Gastroesophageal sphincter (tissue), 4 donors: ENCODE measurements at regions not wholly inside any gene's neighbourhood (a gene's known extent, or its start where the extent isn't known, plus 50 kb on each side); places are given as distances from the start of the nearest gene placed in this dataset.
"Not testable (repeated sequence)": the region's sequence is repeated elsewhere in the genome, so short reads cannot be mapped to it uniquely, and the experiment has no call there.

Experiments
- ATAC-seq: fragments of 150-250 bp; one replicate; pipeline ENCODE4 v1.9.1; 2016; ENCODE audit warnings: mild to moderate bottlenecking, moderate library complexity
- H3K27ac ChIP-seq, 4 donors: fragments of 200-600 bp; sonication (generic) in 3 of 4; 1 replicate in 3 of 4; 2 replicates in 1 of 4; pipeline ENCODE4 v1.5.1; 2016 to 2019
- H3K27me3 ChIP-seq: fragments of 200-600 bp; sonication (generic); one replicate; pipeline ENCODE4 v1.5.1; 2019
- H3K36me3 ChIP-seq, 2 donors: fragments of 200-600 bp; sonication (generic); one replicate each; pipeline ENCODE4 v1.5.1; 2019; ENCODE audit warnings: control low read depth in 1 of 2
- H3K4me1 ChIP-seq, 3 donors: fragments of 200-600 bp; sonication (generic); 1 replicate in 2 of 3; 2 replicates in 1 of 3; pipeline ENCODE4 v1.5.1; 2016 to 2019; ENCODE audit warnings: control low read depth in 2 of 3
- H3K4me3 ChIP-seq, 2 donors: fragments of 200-600 bp; sonication (generic); one replicate each; pipeline ENCODE4 v1.5.1; 2019; ENCODE audit warnings: mild to moderate bottlenecking in 1 of 2, moderate library complexity in 1 of 2
- H3K9me3 ChIP-seq, 3 donors: fragments of 200-600 bp; sonication (generic); one replicate each; pipeline ENCODE4 v1.5.1; 2017 to 2019; ENCODE audit warnings: control low read depth in 2 of 3
- EP300 ChIP-seq: sonication (generic); formaldehyde crosslinking; IDR thresholded peaks from one replicate; pipeline ENCODE4 v1.6.1; 2017; ENCODE audit warnings: antibody characterized with exemption, mild to moderate bottlenecking
- POLR2A ChIP-seq, 2 donors: fragments of 450-650 bp; IDR thresholded peaks; one replicate each; pipeline ENCODE4 v1.6.1; 2017; ENCODE audit warnings: antibody characterized with exemption in 2 of 2, mild to moderate bottlenecking in 2 of 2, moderate library complexity in 1 of 2
- POLR2AphosphoS5 ChIP-seq: sonication (generic); formaldehyde crosslinking; IDR thresholded peaks from one replicate; pipeline ENCODE4 v1.6.1; 2017; ENCODE audit warnings: antibody characterized with exemption
- WGBS, 2 donors: methylation state at CpG; one replicate each; pipeline ENCODE4 v1.1.5; 2018; ENCODE audit warnings: low coverage in 1 of 2; 5-methylcytosine and 5-hydroxymethylcytosine counted together
- TF ChIP-seq, protein P1 (sequence below), 4 experiments: fragments of 200-600 bp in 2 of 4; fragments of 450-650 bp in 2 of 4; sonication (generic) in 1 of 4; IDR thresholded peaks; one replicate each; pipeline ENCODE4 v1.5.1; 2017 to 2019; ENCODE audit warnings: antibody characterized with exemption in 4 of 4, mild to moderate bottlenecking in 2 of 4, moderate library complexity in 2 of 4

DNA sequence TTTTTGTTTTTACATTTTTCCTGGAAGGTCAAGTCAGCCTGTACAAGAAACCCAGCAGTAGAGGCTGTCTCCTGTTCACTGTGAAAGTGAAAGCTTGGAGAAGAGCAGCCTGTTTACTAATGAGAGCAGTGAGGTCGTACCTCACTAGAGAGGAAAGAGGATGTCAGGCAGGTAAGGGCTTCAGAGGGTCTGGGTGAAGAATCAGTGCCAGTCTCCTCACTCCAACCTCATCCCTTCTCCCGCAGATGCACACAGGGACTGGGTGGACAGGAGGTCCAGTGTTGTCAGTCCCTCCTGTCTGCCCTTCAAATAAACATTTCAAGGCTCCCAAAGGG is 462.5 kb downstream of the KLF5 start:
- H3K9me3 ChIP-seq: no peaks in the 10 kb centered on the region
- H3K36me3 ChIP-seq: no peaks in the 10 kb centered on the region
- no peak overlapping the region for H3K27ac ChIP-seq
- H3K4me1 ChIP-seq: no peaks in the 10 kb centered on the region
- TF ChIP-seq POLR2A (IDR thresholded peaks at IDR 0.05) (no peak), POLR2AphosphoS5 (no peak), EP300 (no peak)
- no peak for ATAC-seq
- 20% methylated on average over 1 of the region's 2 CpGs; no CpG with 5 or more reads in 1 of the 2 donors for WGBS, 2 donors
- no peak overlapping the region for H3K4me3 ChIP-seq
- H3K27me3 ChIP-seq: no peaks in the 10 kb centered on the region

DNA sequence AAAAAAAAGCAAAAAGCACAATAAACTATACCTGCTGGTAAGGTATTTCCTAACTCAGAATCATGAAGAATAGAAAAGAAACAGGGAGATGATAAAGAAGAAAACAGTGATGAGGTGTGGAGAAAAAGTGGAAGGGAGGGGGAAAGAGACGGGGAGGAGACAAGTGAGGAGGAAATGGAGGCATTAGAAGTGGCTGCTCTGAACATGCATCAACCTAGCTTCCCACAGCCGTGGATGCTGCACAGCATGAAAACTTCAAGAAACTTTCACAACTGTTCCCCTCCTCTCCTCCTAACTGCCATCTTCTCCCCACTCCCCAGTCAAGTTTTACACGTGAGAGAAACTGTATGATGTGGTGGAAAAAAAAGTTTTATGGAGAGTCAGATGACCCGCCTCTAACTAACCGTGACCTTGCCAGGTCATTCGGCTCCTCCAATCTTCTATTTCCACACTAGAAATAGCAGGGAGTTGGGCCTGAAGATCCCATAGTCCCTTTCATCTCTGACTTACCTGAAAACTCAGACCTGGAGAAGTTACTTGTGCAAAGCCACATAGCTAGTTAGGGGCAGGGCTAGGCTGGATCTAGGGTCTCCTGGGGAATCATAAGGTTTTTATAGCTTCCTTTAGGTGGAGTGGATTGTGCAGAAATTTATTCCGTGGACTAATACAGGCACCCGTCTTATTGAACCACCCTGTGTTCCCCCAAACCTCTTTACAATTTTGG is 461.9 kb downstream of the KLF5 start:
- Histone ChIP-seq H3K4me3 (no peak overlapping the region), H3K27ac (no peak overlapping the region), H3K36me3 (no peaks in the 10 kb centered on the region), H3K27me3 (no peaks in the 10 kb centered on the region), H3K4me1 (no peaks in the 10 kb centered on the region), H3K9me3 (no peaks in the 10 kb centered on the region)
- no peak for ATAC-seq
- TF ChIP-seq EP300 (no peak), POLR2AphosphoS5 (no peak), POLR2A (IDR thresholded peaks at IDR 0.05) (no peak)
- TF ChIP-seq, protein P1, sequence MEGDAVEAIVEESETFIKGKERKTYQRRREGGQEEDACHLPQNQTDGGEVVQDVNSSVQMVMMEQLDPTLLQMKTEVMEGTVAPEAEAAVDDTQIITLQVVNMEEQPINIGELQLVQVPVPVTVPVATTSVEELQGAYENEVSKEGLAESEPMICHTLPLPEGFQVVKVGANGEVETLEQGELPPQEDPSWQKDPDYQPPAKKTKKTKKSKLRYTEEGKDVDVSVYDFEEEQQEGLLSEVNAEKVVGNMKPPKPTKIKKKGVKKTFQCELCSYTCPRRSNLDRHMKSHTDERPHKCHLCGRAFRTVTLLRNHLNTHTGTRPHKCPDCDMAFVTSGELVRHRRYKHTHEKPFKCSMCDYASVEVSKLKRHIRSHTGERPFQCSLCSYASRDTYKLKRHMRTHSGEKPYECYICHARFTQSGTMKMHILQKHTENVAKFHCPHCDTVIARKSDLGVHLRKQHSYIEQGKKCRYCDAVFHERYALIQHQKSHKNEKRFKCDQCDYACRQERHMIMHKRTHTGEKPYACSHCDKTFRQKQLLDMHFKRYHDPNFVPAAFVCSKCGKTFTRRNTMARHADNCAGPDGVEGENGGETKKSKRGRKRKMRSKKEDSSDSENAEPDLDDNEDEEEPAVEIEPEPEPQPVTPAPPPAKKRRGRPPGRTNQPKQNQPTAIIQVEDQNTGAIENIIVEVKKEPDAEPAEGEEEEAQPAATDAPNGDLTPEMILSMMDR (IDR thresholded peaks at IDR 0.05): no peak
- 81 to 82% methylated on average over 4 to 6 of the region's 8 CpGs for WGBS, 2 donors

DNA sequence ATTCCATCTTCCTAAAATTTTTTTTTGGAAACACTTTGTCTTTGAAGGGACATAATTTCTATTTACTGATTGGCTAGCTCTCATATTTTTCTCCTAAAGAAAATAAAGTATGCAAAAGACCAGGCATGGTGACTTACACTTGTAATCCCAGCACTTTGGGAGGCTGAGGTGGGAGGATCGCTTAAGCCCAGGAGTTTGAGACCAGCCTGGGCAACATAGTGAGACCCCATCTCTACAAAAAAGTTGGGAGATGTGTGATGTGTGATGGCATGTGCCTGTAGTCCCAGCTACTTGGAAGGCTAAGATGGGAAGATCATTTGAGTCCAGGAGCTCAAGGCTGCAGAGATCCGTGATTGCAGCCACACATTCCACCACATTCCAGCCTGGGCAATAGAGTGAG is 461.3 kb downstream of the KLF5 start:
- 87% methylated on average over 2 of the region's 2 CpGs; no CpG with 5 or more reads in 1 of the 2 donors for WGBS, 2 donors
- not testable (repeated sequence) for H3K27ac ChIP-seq, H3K36me3 ChIP-seq, H3K9me3 ChIP-seq, ATAC-seq, H3K27me3 ChIP-seq, H3K4me3 ChIP-seq, H3K4me1 ChIP-seq

DNA sequence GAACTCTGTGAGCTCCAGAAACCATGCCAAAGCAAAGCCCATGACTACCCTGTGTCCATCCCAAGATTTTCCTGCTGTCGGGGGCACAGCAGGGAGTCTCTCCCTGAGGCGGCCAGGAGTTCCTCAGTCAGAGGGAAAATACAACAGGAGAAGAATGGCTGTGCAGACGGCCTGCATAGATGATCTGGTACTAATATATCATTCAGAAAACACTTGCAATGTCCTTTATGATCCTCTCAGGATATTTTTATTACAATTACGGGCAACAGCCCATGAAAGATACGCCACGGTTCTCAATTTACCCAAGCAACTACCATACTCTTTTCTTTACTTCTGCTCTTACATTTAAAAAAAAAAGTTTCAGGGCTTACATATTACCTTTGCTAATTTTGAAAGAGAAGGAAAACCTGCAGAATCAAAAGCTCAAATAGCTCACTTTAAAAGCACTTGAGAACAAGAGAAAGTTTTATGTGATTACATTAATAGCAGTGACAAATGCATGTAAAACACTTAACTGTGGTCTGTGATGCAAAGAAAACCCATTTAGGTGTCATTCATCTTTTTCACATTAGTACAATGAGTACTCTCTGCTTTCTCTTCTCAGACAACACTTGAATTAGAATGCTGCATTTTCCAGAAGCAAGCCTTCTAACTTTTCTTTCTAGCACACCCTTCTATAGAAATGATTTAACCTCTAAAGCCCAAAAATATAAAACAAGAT is 460.8 kb downstream of the KLF5 start:
- Histone ChIP-seq H3K36me3 (no peaks in the 10 kb centered on the region), H3K4me1 (no peaks in the 10 kb centered on the region), H3K9me3 (no peaks in the 10 kb centered on the region), H3K4me3 (no peak overlapping the region), H3K27me3 (no peaks in the 10 kb centered on the region), H3K27ac (no peak overlapping the region)
- 71 to 74% methylated on average over 6 of the region's 6 CpGs for WGBS, 2 donors
- no peak for ATAC-seq
- TF ChIP-seq POLR2AphosphoS5: no peak
- TF ChIP-seq EP300: no peak
- no peak for TF ChIP-seq POLR2A (IDR thresholded peaks at IDR 0.05)
- TF ChIP-seq, protein P1 (IDR thresholded peaks at IDR 0.05): no peak

DNA sequence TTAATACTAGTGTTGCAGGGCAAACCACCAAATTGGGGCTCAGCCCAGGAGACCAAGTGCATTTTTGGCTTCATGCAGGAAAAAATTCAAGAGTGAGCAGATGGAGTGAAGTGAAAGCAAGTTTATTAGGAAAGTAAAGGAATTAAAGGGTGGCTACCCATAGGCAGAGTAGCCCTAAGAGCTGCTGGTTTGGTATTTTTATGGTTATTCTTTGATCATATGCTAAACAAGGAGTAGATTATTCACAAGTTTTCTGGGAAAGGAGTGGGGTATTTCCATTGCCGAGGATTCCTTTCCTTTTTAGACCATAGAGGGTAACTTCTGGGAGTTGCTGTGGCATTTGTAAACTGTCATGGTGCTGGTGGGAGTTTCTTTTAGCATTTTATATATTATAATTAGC is 459.0 kb downstream of the KLF5 start:
- H3K9me3 ChIP-seq: no peaks in the 10 kb centered on the region
- WGBS, 2 donors: 84% methylated on average over 1 of the region's 1 CpG; no CpG with 5 or more reads in 1 of the 2 donors
- no peaks in the 10 kb centered on the region for H3K4me1 ChIP-seq
- no peak overlapping the region for H3K27ac ChIP-seq
- no peak overlapping the region for H3K4me3 ChIP-seq
- no peaks in the 10 kb centered on the region for H3K36me3 ChIP-seq
- no peaks in the 10 kb centered on the region for H3K27me3 ChIP-seq
- TF ChIP-seq POLR2AphosphoS5 (no peak), POLR2A (IDR thresholded peaks at IDR 0.05) (no peak), EP300 (no peak)
- TF ChIP-seq, protein P1 (IDR thresholded peaks at IDR 0.05): no peak
- no peak for ATAC-seq

DNA sequence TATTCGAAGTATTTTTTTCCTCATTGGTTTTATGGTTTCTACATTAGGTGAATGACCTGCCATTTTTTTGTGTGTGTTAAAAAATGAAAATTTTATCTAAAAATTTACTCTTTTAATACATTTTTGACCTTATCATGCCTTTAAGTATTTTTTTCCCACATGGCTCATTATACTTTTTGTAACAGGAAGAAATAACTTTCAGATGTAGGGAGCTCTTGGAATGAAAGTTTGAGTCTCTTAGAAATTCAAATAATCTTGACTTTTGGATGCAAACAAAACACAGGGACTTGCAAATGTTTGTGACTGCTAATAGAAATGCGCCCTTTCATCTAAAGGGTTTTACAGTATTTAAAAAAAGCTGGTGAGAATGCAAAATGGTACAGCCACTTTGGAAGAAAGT is 457.9 kb downstream of the KLF5 start:
- no peak for TF ChIP-seq POLR2AphosphoS5
- no peak for TF ChIP-seq POLR2A (IDR thresholded peaks at IDR 0.05)
- TF ChIP-seq, protein P1 (IDR thresholded peaks at IDR 0.05): no peak
- no peak for TF ChIP-seq EP300
- H3K4me1 ChIP-seq: no peaks in the 10 kb centered on the region
- no peak for ATAC-seq
- no peaks in the 10 kb centered on the region for H3K27me3 ChIP-seq
- no peak overlapping the region for H3K27ac ChIP-seq
- no peaks in the 10 kb centered on the region for H3K36me3 ChIP-seq
- H3K4me3 ChIP-seq: no peak overlapping the region
- 90 to 91% methylated on average over 2 of the region's 2 CpGs for WGBS, 2 donors
- no peaks in the 10 kb centered on the region for H3K9me3 ChIP-seq
